ENCODE measurements at regions not wholly inside any gene's neighbourhood (a gene's known extent, or its start where the extent isn't known, plus 50 kb on each side); places are given as distances from the start of the nearest gene placed in this dataset.

DNA sequence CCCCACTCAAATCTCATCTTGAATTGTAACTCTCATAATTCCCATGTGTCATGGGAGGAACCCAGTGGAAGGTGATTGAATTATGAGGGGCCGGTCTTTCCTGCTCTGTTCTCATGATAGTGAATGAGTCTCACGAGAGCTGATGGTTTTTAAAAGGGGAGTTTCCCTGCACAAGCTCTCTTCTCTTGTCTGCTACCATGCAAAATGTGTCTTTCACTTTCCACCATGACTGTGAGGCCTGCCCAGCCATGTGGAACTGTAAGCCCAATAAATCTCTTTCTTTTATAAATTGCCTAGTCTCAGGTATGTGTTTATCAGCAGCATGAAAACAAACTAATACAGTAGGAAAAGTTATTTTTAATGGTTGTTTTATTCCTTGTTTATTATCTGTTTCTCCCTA is 146.0 kb downstream of the FSCB start (continued):
- TF ChIP-seq CBX2 (IDR thresholded peaks at IDR 0.05; ENCODE audit: borderline replicate concordance, low read depth) (no peak), SMC3 (IDR thresholded peaks at IDR 0.05) (no peak), JUNB (IDR thresholded peaks at IDR 0.05) (no peak), NFE2L2 (conservative IDR thresholded peaks at IDR 0.05; ENCODE audit: low read length) (no peak), POLR2AphosphoS2 (conservative IDR thresholded peaks at IDR 0.05; ENCODE audit: low read length) (no peak)

DNA sequence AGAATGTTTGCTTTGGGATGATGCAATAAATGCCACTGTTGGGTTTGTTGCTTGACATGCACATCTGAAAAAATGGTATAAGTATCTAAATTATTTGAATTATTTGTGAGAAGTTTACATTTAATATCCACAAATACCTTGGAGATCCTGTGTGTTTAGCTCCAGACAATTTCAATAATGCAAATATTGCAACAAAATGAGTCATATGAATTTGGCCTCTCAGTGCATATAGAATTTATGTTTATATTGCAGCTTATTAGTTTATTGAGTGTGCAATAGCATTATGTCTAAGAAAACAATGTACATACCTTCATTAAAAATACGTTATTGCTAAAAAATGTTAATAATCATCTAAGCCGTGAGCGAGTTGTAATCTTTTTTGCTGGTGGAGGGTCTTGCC is 153.3 kb downstream of the FSCB start:
- TF ChIP-seq, protein P1, sequence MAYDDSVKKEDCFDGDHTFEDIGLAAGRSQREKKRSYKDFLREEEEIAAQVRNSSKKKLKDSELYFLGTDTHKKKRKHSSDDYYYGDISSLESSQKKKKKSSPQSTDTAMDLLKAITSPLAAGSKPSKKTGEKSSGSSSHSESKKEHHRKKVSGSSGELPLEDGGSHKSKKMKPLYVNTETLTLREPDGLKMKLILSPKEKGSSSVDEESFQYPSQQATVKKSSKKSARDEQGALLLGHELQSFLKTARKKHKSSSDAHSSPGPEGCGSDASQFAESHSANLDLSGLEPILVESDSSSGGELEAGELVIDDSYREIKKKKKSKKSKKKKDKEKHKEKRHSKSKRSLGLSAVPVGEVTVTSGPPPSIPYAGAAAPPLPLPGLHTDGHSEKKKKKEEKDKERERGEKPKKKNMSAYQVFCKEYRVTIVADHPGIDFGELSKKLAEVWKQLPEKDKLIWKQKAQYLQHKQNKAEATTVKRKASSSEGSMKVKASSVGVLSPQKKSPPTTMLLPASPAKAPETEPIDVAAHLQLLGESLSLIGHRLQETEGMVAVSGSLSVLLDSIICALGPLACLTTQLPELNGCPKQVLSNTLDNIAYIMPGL (CRISPR knock-in tag; IDR thresholded peaks at IDR 0.05; ENCODE audit: borderline replicate concordance): no peak
- no peak for TF ChIP-seq TFCP2L1 (CRISPR knock-in tag; IDR thresholded peaks at IDR 0.05)
- TF ChIP-seq, protein P2, sequence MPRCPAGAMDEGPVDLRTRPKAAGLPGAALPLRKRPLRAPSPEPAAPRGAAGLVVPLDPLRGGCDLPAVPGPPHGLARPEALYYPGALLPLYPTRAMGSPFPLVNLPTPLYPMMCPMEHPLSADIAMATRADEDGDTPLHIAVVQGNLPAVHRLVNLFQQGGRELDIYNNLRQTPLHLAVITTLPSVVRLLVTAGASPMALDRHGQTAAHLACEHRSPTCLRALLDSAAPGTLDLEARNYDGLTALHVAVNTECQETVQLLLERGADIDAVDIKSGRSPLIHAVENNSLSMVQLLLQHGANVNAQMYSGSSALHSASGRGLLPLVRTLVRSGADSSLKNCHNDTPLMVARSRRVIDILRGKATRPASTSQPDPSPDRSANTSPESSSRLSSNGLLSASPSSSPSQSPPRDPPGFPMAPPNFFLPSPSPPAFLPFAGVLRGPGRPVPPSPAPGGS (IDR thresholded peaks at IDR 0.05): no peak
- TF ChIP-seq KDM1A (IDR thresholded peaks at IDR 0.05; ENCODE audit: low read depth): no peak
- TF ChIP-seq CHD2 (IDR thresholded peaks at IDR 0.05; ENCODE audit: low read length, partially characterized antibody): no peak
- no peak for TF ChIP-seq FOSB (CRISPR knock-in tag; IDR thresholded peaks at IDR 0.05)
- TF ChIP-seq, protein P3, sequence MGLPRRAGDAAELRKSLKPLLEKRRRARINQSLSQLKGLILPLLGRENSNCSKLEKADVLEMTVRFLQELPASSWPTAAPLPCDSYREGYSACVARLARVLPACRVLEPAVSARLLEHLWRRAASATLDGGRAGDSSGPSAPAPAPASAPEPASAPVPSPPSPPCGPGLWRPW (IDR thresholded peaks at IDR 0.05): no peak
- no peak for TF ChIP-seq RAD21 (conservative IDR thresholded peaks at IDR 0.05 in 1 of 2, IDR thresholded peaks at IDR 0.05 in 1 of 2)
- no peak for TF ChIP-seq SREBF2 (IDR thresholded peaks at IDR 0.05)
- no peak for TF ChIP-seq HOXB13 (CRISPR knock-in tag; IDR thresholded peaks at IDR 0.05; ENCODE audit: low read depth)
- TF ChIP-seq HOXA7 (CRISPR knock-in tag; IDR thresholded peaks at IDR 0.05): no peak
- ATAC-seq (no peak), FAIRE-seq (no peak), DNase-seq (ENCODE audit: low read depth in 1 of 2, low spot score in 1 of 2) (no peak)
- Histone ChIP-seq H3K4me1 (no peaks in the 10 kb centered on the region), H3K4me2 (no peak overlapping the region), H3K4me3 (no peak overlapping the region), H3K9me3 (no peaks in the 10 kb centered on the region), H3K27ac (no peak overlapping the region)
- POLR2A ChIA-PET: no interaction called here
- WGBS (ENCODE audit: missing lambda C conversion rate): 54% methylated on average over 3 of the region's 3 CpGs
- CTCF ChIA-PET: no interaction called here

DNA sequence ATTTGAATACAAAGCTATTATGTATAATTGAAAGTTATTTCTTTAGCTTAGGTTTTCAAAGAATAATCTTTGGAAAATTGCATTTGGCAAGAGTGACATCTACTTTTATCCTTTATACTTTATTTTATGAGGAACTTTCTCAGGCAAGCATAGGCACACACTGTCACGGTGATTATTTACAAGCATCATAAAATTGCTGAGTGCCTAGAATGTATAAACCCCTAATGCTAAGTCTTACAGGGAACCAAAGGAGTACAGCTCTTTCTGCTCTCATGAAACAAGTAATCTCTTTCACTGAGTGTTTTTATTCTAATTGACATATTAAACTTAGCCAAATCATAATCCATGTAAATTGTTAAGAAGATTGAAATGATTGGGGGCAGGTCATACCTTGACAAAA is 154.9 kb downstream of the FSCB start:
- Histone ChIP-seq H3K4me1 (no peaks in the 10 kb centered on the region), H3K27ac (no peak overlapping the region), H3K4me3 (no peak overlapping the region), H3K9me3 (peaks cover 4% of the 10 kb centered on the region; the same call in 1 of the 3 replicates), H3K4me2 (no peak overlapping the region)
- FAIRE-seq (no peak), DNase-seq (ENCODE audit: low read depth in 1 of 2, low spot score in 1 of 2) (no peak), ATAC-seq (no peak)
- POLR2A ChIA-PET: no interaction called here
- TF ChIP-seq EP300 (IDR thresholded peaks at IDR 0.05) (no peak), EHMT2 (IDR thresholded peaks at IDR 0.05; ENCODE audit: low read depth) (no peak), SREBF2 (IDR thresholded peaks at IDR 0.05) (no peak), PHF8 (IDR thresholded peaks at IDR 0.05; ENCODE audit: borderline replicate concordance, low read depth) (no peak), RCOR1 (IDR thresholded peaks at IDR 0.05; ENCODE audit: low read depth, low read length) (no peak), ZSCAN20 (CRISPR knock-in tag; IDR thresholded peaks at IDR 0.05) (no peak), RNF2 (IDR thresholded peaks at IDR 0.05; ENCODE audit: borderline replicate concordance, low read depth) (no peak), KDM5A (IDR thresholded peaks at IDR 0.05) (no peak), HDAC2 (IDR thresholded peaks at IDR 0.05) (no peak)
- TF ChIP-seq, protein P4, sequence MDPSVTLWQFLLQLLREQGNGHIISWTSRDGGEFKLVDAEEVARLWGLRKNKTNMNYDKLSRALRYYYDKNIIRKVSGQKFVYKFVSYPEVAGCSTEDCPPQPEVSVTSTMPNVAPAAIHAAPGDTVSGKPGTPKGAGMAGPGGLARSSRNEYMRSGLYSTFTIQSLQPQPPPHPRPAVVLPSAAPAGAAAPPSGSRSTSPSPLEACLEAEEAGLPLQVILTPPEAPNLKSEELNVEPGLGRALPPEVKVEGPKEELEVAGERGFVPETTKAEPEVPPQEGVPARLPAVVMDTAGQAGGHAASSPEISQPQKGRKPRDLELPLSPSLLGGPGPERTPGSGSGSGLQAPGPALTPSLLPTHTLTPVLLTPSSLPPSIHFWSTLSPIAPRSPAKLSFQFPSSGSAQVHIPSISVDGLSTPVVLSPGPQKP (IDR thresholded peaks at IDR 0.05; ENCODE audit: low read depth, low read length): no peak
- CTCF ChIA-PET: interaction anchor here (1.0 kb wide), 1 partner anchor 36 kb away, joined by 3 read pairs; no protein-coding TSS in a partner anchor
- whole genome bisulfite sequencing (ENCODE audit: missing lambda C conversion rate): 61% methylated on average over 1 of the region's 1 CpG
